ENCODE measurements at regions not wholly inside any gene's neighbourhood (a gene's known extent, or its start where the extent isn't known, plus 50 kb on each side); places are given as distances from the start of the nearest gene placed in this dataset.

DNA sequence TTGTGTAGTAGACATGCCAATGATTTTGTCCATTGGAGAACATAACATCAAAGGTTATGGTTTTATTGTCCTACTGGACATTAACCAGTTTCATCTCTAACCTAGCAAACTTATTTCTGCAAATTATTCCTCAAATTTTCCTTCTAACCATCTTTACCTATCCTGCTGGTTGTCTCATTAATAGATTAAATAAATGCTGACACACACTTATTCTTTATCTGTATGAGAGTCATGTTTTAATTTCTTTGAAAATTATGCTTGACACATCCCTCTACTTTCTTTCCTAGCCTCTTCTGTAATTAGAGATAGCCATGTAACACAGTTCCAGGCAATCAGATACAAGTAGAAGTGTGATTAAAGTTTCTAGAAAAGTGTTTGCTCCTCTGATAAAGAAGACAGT lies 98.9 kb downstream of the RPS29 start:
- TF ChIP-seq, protein P1, sequence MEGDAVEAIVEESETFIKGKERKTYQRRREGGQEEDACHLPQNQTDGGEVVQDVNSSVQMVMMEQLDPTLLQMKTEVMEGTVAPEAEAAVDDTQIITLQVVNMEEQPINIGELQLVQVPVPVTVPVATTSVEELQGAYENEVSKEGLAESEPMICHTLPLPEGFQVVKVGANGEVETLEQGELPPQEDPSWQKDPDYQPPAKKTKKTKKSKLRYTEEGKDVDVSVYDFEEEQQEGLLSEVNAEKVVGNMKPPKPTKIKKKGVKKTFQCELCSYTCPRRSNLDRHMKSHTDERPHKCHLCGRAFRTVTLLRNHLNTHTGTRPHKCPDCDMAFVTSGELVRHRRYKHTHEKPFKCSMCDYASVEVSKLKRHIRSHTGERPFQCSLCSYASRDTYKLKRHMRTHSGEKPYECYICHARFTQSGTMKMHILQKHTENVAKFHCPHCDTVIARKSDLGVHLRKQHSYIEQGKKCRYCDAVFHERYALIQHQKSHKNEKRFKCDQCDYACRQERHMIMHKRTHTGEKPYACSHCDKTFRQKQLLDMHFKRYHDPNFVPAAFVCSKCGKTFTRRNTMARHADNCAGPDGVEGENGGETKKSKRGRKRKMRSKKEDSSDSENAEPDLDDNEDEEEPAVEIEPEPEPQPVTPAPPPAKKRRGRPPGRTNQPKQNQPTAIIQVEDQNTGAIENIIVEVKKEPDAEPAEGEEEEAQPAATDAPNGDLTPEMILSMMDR (conservative IDR thresholded peaks at IDR 0.05; ENCODE audit: low read depth, low read length), result no peak
- no peak for DNase-seq (ENCODE audit: low read depth)
- no peak overlapping the region for H3K4me3 ChIP-seq (ENCODE audit: low read depth, low read length)

DNA sequence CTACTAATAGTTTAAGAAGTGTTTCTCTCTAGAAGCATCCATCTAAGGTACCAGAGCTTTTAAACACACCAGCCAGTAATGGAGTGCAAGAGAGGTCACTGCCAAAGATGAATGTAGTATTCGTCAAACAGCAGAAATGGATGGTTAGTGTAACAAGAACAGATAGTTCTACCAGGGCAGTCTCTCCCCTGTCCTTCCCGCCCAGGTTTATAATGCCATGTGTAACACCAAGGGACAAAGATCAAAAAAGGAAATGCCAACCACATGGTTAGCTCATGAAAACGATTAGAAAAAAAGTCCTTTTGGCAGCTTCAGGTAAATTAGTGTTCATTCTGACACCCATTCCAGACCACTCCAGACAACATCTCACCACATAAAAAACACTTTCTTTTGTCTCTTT lies 100.9 kb downstream of the RPS29 start:
- H3K4me3 ChIP-seq (ENCODE audit: low read depth, low read length), result no peak overlapping the region
- TF ChIP-seq, protein P1 (conservative IDR thresholded peaks at IDR 0.05; ENCODE audit: low read depth, low read length), result no peak
- no peak for DNase-seq (ENCODE audit: low read depth)

DNA sequence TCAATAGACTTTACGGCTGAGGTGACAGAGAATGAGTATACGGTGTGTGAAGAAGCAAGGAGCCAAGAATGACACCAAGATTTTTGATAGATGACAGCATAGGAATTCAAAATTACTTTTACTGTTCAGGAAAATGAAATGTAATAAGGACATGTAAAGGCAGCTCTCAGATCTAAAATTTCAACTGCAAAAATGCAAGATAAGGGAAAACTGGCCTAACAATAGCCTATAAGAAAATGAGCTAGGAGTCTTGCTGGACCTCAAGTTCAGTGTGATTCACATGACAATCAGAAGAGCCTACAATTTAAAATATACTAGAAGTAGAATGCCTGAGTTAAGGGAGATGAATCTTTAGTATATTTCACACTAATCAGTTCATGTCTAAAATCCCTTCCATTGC lies 102.0 kb downstream of the RPS29 start:
- TF ChIP-seq, protein P1 (conservative IDR thresholded peaks at IDR 0.05; ENCODE audit: low read depth, low read length), result no peak
- H3K4me3 ChIP-seq (ENCODE audit: low read depth, low read length), result no peak overlapping the region
- DNase-seq (ENCODE audit: low read depth), result no peak

DNA sequence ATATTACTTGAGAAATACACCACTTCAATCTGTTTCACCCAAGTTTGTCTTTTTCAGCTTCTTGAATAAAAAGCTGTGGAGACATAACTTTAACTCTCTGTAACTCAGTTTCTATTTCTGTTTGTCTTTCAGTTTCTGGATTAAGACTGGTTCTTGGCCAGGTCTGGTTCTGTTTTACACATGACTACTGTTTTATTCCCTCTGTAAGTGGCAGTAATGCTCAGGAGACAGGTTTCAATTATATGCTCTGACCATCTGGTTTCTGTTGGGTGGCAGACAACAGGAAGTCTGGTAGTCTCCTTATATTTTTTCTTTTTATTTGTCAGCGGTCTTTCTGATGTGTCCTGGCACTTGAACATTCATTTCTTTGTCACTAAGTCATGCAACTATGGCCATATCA lies 102.9 kb downstream of the RPS29 start:
- no peak for DNase-seq (ENCODE audit: low read depth)
- H3K4me3 ChIP-seq (ENCODE audit: low read depth, low read length), result no peak overlapping the region
- TF ChIP-seq, protein P1 (conservative IDR thresholded peaks at IDR 0.05; ENCODE audit: low read depth, low read length), result no peak

DNA sequence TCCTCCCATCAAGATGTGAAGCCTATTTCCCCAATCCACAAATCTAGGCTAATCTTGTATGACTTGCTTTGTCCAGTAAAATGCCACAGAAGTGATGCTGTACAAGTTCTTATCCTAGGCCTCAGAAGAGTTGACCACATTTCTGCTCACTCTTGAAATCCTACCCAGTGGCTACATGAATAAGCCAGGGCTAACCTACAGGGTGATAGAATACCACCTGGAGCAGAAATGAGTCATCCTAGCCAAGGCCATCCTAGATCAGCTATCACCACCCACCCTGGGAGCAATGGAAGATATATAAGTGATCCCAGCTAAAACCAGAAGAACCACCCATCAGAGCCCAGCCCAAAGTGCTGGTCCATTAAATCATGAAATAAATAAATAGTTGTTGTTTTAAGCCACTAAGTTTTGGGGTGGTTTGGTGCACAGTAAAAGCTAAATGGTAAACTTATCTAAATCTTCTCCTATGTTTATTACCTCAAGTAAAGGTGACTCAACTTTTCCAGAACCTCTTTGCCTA lies 105.1 kb downstream of the RPS29 start:
- TF ChIP-seq, protein P1 (conservative IDR thresholded peaks at IDR 0.05; ENCODE audit: low read depth, low read length), result no peak
- H3K4me3 ChIP-seq (ENCODE audit: low read depth, low read length), result no peak overlapping the region
- DNase-seq (ENCODE audit: low read depth), result no peak

DNA sequence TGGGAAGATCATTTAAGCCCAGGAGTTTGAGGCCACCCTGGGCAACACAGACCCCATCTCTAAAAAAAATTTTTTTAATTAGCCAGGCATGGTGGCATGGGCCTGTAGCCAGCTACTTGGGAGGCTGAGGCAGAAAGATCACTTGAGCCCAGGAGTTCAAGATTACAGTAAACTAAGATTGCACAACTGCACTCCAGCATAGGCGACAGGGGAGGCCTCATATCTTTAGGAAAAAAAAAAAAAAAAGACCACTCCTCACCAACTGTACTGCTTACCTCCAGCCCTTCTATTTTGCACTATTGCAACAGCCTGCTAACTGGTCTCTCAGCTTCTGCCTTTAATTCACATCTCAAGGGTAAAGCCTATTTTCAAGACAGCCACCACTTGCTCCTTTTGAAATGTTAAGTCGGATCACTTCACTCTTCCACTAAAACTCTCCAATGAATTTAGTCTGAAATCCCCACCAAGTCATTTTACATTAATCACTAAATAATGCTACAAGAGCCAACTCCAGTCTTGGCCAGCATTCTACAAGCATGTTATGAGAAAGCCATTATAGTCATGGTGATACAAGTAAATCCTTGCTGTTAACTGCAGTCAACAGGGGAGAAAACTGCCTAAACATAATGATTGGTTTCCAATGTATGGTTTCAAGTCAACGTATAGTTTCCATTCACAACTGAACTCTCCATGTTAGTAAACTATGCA lies 106.0 kb downstream of the RPS29 start:
- TF ChIP-seq, protein P1 (conservative IDR thresholded peaks at IDR 0.05; ENCODE audit: low read depth, low read length), result no peak
- DNase-seq (ENCODE audit: low read depth), result no peak
- no peak overlapping the region for H3K4me3 ChIP-seq (ENCODE audit: low read depth, low read length)

DNA sequence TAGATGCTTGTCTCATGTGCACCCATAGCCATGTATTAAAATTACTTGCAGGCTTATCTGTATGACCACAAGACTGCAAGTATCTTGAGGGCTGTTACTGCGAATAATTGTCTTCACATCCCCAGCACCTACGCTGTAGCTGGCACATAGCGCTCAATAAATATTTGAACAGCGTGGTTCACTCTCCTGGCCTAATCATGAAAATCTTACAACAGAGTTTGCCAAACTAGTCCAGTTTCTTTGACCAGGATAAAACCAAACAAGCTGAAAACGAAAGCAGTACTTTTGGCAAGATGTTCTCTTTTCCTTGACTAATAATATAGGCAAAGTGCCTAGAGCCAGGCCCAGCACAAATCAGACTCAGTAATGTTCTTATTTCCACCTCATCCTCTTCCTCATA lies 106.7 kb downstream of the RPS29 start:
- TF ChIP-seq, protein P1 (conservative IDR thresholded peaks at IDR 0.05; ENCODE audit: low read depth, low read length), result no peak
- no peak for DNase-seq (ENCODE audit: low read depth)
- no peak overlapping the region for H3K4me3 ChIP-seq (ENCODE audit: low read depth, low read length)
